ENCODE measurements at regions not wholly inside any gene's neighbourhood (a gene's known extent, or its start where the extent isn't known, plus 50 kb on each side); places are given as distances from the start of the nearest gene placed in this dataset.
A peak's percentile ranks its signal among the peaks of the same experiment; 100 is the strongest.

GRCh38 chr13:86585835-86586234, 786.6 kb upstream of the SLITRK6 start:
- no peak overlapping the region for H3K4me3 ChIP-seq (ENCODE audit: low read depth, low read length, poor library complexity, severe bottlenecking)
- H3K9ac ChIP-seq (ENCODE audit: low read length): no peak overlapping the region
- H3K79me2 ChIP-seq (ENCODE audit: insufficient read depth, low read length): no peaks in the 10 kb centered on the region
- H3K4me1 ChIP-seq (ENCODE audit: insufficient read depth, low read length, severe bottlenecking): no peaks in the 10 kb centered on the region
- H2AFZ ChIP-seq (ENCODE audit: low read length): no peak overlapping the region
- no peaks in the 10 kb centered on the region for H3K27me3 ChIP-seq (ENCODE audit: insufficient read depth, low read length)
- no peaks in the 10 kb centered on the region for H3K9me3 ChIP-seq (ENCODE audit: low read length)
- no peaks in the 10 kb centered on the region for H3F3A ChIP-seq (ENCODE audit: insufficient read depth, low read length)
- no peak overlapping the region for H3K27ac ChIP-seq (ENCODE audit: low read depth, low read length, poor library complexity, severe bottlenecking)
- H3K36me3 ChIP-seq (ENCODE audit: insufficient read depth, low read length): no peaks in the 10 kb centered on the region
- H3K4me2 ChIP-seq (ENCODE audit: low read length): no peak overlapping the region
- H3K9me2 ChIP-seq (ENCODE audit: low read depth, low read length): no peaks in the 10 kb centered on the region
- TF ChIP-seq EZH2 (IDR thresholded peaks at IDR 0.05; ENCODE audit: borderline replicate concordance, low read length): no peak
- no peak for TF ChIP-seq CTCF (IDR thresholded peaks at IDR 0.05; ENCODE audit: low read length)
- no peaks in the 10 kb centered on the region for H4K20me1 ChIP-seq (ENCODE audit: insufficient read depth, low read length)

GRCh38 chr13:86591862-86592261, 792.6 kb upstream of the SLITRK6 start:
- Histone ChIP-seq H3K36me3 (ENCODE audit: insufficient read depth, low read length) (no peaks in the 10 kb centered on the region), H3K4me2 (ENCODE audit: low read length) (no peak overlapping the region), H3K9me2 (ENCODE audit: low read depth, low read length) (no peaks in the 10 kb centered on the region), H2AFZ (ENCODE audit: low read length) (no peak overlapping the region), H3F3A (ENCODE audit: insufficient read depth, low read length) (no peaks in the 10 kb centered on the region), H4K20me1 (ENCODE audit: insufficient read depth, low read length) (no peaks in the 10 kb centered on the region), H3K4me1 (ENCODE audit: insufficient read depth, low read length, severe bottlenecking) (no peaks in the 10 kb centered on the region), H3K27ac (ENCODE audit: low read depth, low read length, poor library complexity, severe bottlenecking) (no peak overlapping the region), H3K27me3 (ENCODE audit: insufficient read depth, low read length) (no peaks in the 10 kb centered on the region), H3K79me2 (ENCODE audit: insufficient read depth, low read length) (no peaks in the 10 kb centered on the region), H3K9ac (ENCODE audit: low read length) (no peak overlapping the region), H3K4me3 (ENCODE audit: low read depth, low read length, poor library complexity, severe bottlenecking) (no peak overlapping the region), H3K9me3 (ENCODE audit: low read length) (no peaks in the 10 kb centered on the region)
- TF ChIP-seq EZH2 (IDR thresholded peaks at IDR 0.05; ENCODE audit: borderline replicate concordance, low read length) (no peak), CTCF (IDR thresholded peaks at IDR 0.05; ENCODE audit: low read length) (no peak)

- H3K36me3 ChIP-seq (ENCODE audit: insufficient read depth, low read length): no peaks in the 10 kb centered on the region
- no peak for TF ChIP-seq CTCF (IDR thresholded peaks at IDR 0.05; ENCODE audit: low read length)
- TF ChIP-seq EZH2 (IDR thresholded peaks at IDR 0.05; ENCODE audit: borderline replicate concordance, low read length): no peak
- no peaks in the 10 kb centered on the region for H3K9me3 ChIP-seq (ENCODE audit: low read length)
- H3K4me1 ChIP-seq (ENCODE audit: insufficient read depth, low read length, severe bottlenecking): peaks cover 5% of the 10 kb centered on the region
- H4K20me1 ChIP-seq (ENCODE audit: insufficient read depth, low read length): no peaks in the 10 kb centered on the region
- no peaks in the 10 kb centered on the region for H3K79me2 ChIP-seq (ENCODE audit: insufficient read depth, low read length)
- no peak overlapping the region for H3K4me3 ChIP-seq (ENCODE audit: low read depth, low read length, poor library complexity, severe bottlenecking)
- no peak overlapping the region for H3K27ac ChIP-seq (ENCODE audit: low read depth, low read length, poor library complexity, severe bottlenecking)
- no peak overlapping the region for H3K9ac ChIP-seq (ENCODE audit: low read length)
- no peaks in the 10 kb centered on the region for H3K9me2 ChIP-seq (ENCODE audit: low read depth, low read length)
- H3F3A ChIP-seq (ENCODE audit: insufficient read depth, low read length): no peaks in the 10 kb centered on the region
- H2AFZ ChIP-seq (ENCODE audit: low read length): peak overlapping the region; percentile 71; the same call in 1 of the 2 replicates
- H3K27me3 ChIP-seq (ENCODE audit: insufficient read depth, low read length): no peaks in the 10 kb centered on the region
- no peak overlapping the region for H3K4me2 ChIP-seq (ENCODE audit: low read length)
Measured at GRCh38 chr13:86601351-86601750, 802.1 kb upstream of the SLITRK6 start.

Measured in OCI-LY1 (cell line).